ENCODE measurements at regions not wholly inside any gene's neighbourhood (a gene's known extent, or its start where the extent isn't known, plus 50 kb on each side); places are given as distances from the start of the nearest gene placed in this dataset.

- ChIA-PET RAD21 (ENCODE audit: unreplicated experiment) (no interaction called here), SMC1A (ENCODE audit: uncharacterized antibody, unreplicated experiment) (no interaction called here), POLR2A (no interaction called here), CTCF (no interaction called here)
- Histone ChIP-seq H3K36me3 (ENCODE audit: control insufficient read depth in 2 of 2, insufficient read depth in 2 of 2, low read length in 1 of 2) (no peaks in the 10 kb centered on the region), H3K27me3 (replicated peaks in 1 of 2; ENCODE audit: control insufficient read depth in 2 of 2, insufficient read depth in 2 of 2, low read length in 1 of 2) (no peaks in the 10 kb centered on the region; a peak in 1 of 4 replicates), H3K27ac (ENCODE audit: control insufficient read depth, insufficient read depth) (no peak overlapping the region), H3K4me1 (ENCODE audit: control insufficient read depth, insufficient read depth, low read length) (no peaks in the 10 kb centered on the region), H3K79me2 (ENCODE audit: control insufficient read depth, insufficient read depth, low read length) (no peaks in the 10 kb centered on the region), H4K20me1 (ENCODE audit: control insufficient read depth, insufficient read depth) (no peaks in the 10 kb centered on the region), H3K4me3 (no peak overlapping the region), H3K9me3 (replicated peaks; ENCODE audit: control insufficient read depth, insufficient read depth, low read length) (no peaks in the 10 kb centered on the region), H3K4me2 (ENCODE audit: control insufficient read depth, insufficient read depth) (no peak overlapping the region), H3K9ac (ENCODE audit: control insufficient read depth, insufficient read depth, low read length) (no peak overlapping the region), H2AFZ (ENCODE audit: control insufficient read depth, low read depth, low read length) (no peak overlapping the region)
- no peak for TF ChIP-seq E2F4 (IDR thresholded peaks at IDR 0.05; ENCODE audit: low read depth, low read length)
- no peak for TF ChIP-seq RFX5 (IDR thresholded peaks at IDR 0.05; ENCODE audit: low read depth, low read length)
- no peak for TF ChIP-seq ZNF24 (IDR thresholded peaks at IDR 0.05)
- TF ChIP-seq IKZF2 (IDR thresholded peaks at IDR 0.05), result no peak
- TF ChIP-seq RBBP5 (conservative IDR thresholded peaks at IDR 0.05), result no peak
- no peak for TF ChIP-seq DPF2 (IDR thresholded peaks at IDR 0.05)
- TF ChIP-seq NFXL1 (IDR thresholded peaks at IDR 0.05; ENCODE audit: borderline replicate concordance), result no peak
- TF ChIP-seq SREBF2 (IDR thresholded peaks at IDR 0.05; ENCODE audit: low read length), result no peak
- TF ChIP-seq NR2F1 (conservative IDR thresholded peaks at IDR 0.05), result no peak
- no peak for TF ChIP-seq CHD4 (IDR thresholded peaks at IDR 0.05)
- TF ChIP-seq NR2C1 (IDR thresholded peaks at IDR 0.05), result no peak
- no peak for TF ChIP-seq E4F1 (IDR thresholded peaks at IDR 0.05; ENCODE audit: borderline replicate concordance, partially characterized antibody)
- no peak for TF ChIP-seq NR2C2 (IDR thresholded peaks at IDR 0.05; ENCODE audit: borderline replicate concordance, control insufficient read depth, insufficient read length, low read depth)
- no peak for TF ChIP-seq ESRRA (IDR thresholded peaks at IDR 0.05; ENCODE audit: low read length)
- FAIRE-seq, result no peak
- BruUV-seq (replicated peaks), result no TSS peak
- no peak for ATAC-seq
- WGBS (ENCODE audit: insufficient coverage, insufficient replicate concordance, low lambda C conversion rate, missing lambda C conversion rate), result 14% methylated on average over 2 of the region's 2 CpGs
- in situ Hi-C loops (cut with MboI) (no loop called here), intact Hi-C loops (cut with micrococcal nuclease; ENCODE audit: unreplicated experiment) (no loop called here)
- no peak for DNase-seq (ENCODE audit: low read depth, low spot score)
These were observed 129.5 kb upstream of the ABI3BP start for GRCh38 chr3:101122681-101123080.

Data from GM12878 (cell line).